Activated T-helper 9 cell treated with anti-CD3 and anti-CD28 coated beads, Interleukin-2, amount 50 U/mL, for 16 hours (primary cell): ENCODE measurements at regions not wholly inside any gene's neighbourhood (a gene's known extent, or its start where the extent isn't known, plus 50 kb on each side); places are given as distances from the start of the nearest gene placed in this dataset.

Experiments used
- DNase-seq: peaks from one replicate; pipeline ENCODE4 v3.0.0-alpha.2; 2020; ENCODE audit warnings: low read depth

GRCh38 chr1:4877426-4877825 lies 223.0 kb downstream of the AJAP1 start:
- DNase-seq = no peak

GRCh38 chr1:4871373-4871772 lies 217.0 kb downstream of the AJAP1 start:
- DNase-seq = no peak

- DNase-seq = no peak
These were observed 214.1 kb downstream of the AJAP1 start for GRCh38 chr1:4868521-4868920.

GRCh38 chr1:4856396-4856795 lies 202.0 kb downstream of the AJAP1 start:
- no peak for DNase-seq

GRCh38 chr1:4854367-4854766 lies 200.0 kb downstream of the AJAP1 start:
- no peak for DNase-seq

- no peak for DNase-seq
These were observed 199.5 kb downstream of the AJAP1 start for GRCh38 chr1:4853904-4854303.

- DNase-seq = no peak
These were observed 197.1 kb downstream of the AJAP1 start for GRCh38 chr1:4851385-4852065.

- no peak for DNase-seq
These were observed 194.0 kb downstream of the AJAP1 start for GRCh38 chr1:4848431-4848830.

GRCh38 chr1:4847711-4848110 lies 193.3 kb downstream of the AJAP1 start:
- no peak for DNase-seq
